ENCODE measurements at regions not wholly inside any gene's neighbourhood (a gene's known extent, or its start where the extent isn't known, plus 50 kb on each side); places are given as distances from the start of the nearest gene placed in this dataset.
"Not testable (repeated sequence)": the region's sequence is repeated elsewhere in the genome, so short reads cannot be mapped to it uniquely, and the experiment has no call there.

DNA sequence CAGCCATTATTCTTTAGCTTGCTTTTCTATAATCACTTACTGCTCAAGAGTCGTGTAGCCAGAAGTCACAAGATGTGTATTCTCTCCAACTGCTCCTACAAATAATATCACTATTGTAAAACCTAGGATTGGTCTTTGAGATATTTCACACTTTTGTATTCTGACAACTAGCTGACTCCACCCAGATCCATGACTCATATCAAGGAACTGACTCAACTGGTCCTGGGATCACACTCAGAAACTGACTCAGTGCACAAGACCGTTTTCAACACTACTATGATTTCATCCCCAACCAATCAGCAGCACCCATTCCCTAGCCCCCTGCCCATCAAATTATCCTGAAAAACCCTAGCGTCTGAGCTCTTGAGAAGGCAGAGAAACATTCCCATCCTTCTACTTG, 56.5 kb upstream of the ORC5 start:
- peak; percentile 48 for DNase-seq
- no peaks in the 10 kb centered on the region for H3K27me3 ChIP-seq (replicated peaks)
- H3K4me3 ChIP-seq (ENCODE audit: low read depth, low read length), result no peak overlapping the region
- no peak for TF ChIP-seq CTCF (IDR thresholded peaks at IDR 0.05; ENCODE audit: low read depth, low read length, missing control alignments)
- in situ Hi-C loops (cut with HindIII; ENCODE audit: low pct_ligation_motif_present, low sequenced_read_pairs), result no loop called here
- H3K36me3 ChIP-seq (replicated peaks), result no peaks in the 10 kb centered on the region
- H3K27ac ChIP-seq, result no peak overlapping the region

- Histone ChIP-seq H3K4me3 (ENCODE audit: low read depth, low read length) (no peak overlapping the region), H3K27me3 (replicated peaks) (no peaks in the 10 kb centered on the region), H3K36me3 (replicated peaks) (no peaks in the 10 kb centered on the region), H3K27ac (no peak overlapping the region)
- in situ Hi-C loops (cut with HindIII; ENCODE audit: low pct_ligation_motif_present, low sequenced_read_pairs), result no loop called here
- peak; percentile 47 for TF ChIP-seq CTCF (IDR thresholded peaks at IDR 0.05; ENCODE audit: low read depth, low read length, missing control alignments)
- DNase-seq, result peak; percentile 6
Measured at GRCh38 chr7:104267701-104268368, 60.0 kb upstream of the ORC5 start.

DNA sequence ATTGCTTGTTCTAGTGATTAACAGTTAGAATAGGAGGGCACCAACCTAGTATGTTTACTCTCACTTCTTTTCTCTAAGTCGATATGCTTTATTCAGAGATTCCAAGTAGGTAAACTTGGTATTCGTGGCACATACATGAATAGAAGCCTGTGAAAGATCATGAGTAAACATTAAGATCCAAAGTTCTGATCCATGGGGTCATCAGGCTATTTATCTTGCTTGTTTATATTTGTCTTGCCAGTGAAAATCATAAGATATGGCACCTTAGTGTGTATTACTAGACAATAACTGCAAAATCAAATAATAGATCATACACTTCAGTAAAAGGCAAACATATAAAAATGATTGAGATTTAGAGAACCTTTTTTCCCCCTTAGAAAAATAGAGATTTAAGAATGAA, 56.5 kb upstream of the LHFPL3 start:
- TF ChIP-seq CTCF (IDR thresholded peaks at IDR 0.05; ENCODE audit: low read depth, low read length, missing control alignments), result no peak
- Histone ChIP-seq H3K27ac (no peak overlapping the region), H3K27me3 (replicated peaks) (no peaks in the 10 kb centered on the region), H3K36me3 (replicated peaks) (no peaks in the 10 kb centered on the region), H3K4me3 (ENCODE audit: low read depth, low read length) (no peak overlapping the region)
- in situ Hi-C loops (cut with HindIII; ENCODE audit: low pct_ligation_motif_present, low sequenced_read_pairs), result no loop called here
- DNase-seq, result no peak

GRCh38 chr7:104272767-104273384, 55.5 kb upstream of the LHFPL3 start:
- peak; percentile 64 for TF ChIP-seq CTCF (IDR thresholded peaks at IDR 0.05; ENCODE audit: low read depth, low read length, missing control alignments)
- DNase-seq, result peak; percentile 38

DNA sequence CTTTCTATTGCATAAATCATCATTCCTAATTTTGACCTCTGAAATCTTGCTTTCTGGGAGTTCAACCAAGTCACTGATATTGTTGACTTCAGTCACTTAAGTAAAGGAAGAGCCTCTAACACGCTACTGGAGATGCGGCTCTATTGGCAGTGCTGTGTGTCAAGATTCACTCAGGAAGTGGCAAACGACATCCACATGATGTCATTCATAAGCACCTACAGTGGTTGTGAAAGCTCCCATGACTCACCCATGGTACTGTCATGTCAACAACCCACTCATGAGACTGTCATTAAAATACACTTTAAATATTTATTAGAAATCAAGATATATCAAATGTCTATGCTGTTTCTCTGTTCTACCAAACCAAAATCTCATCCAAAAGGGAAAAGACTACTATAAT, 52.5 kb upstream of the LHFPL3 start:
- no peaks in the 10 kb centered on the region for H3K27me3 ChIP-seq (replicated peaks)
- peak; percentile 12 for DNase-seq

More at GRCh38 chr7:104272767-104273384, 55.5 kb upstream of the LHFPL3 start:
- in situ Hi-C loops (cut with HindIII; ENCODE audit: low pct_ligation_motif_present, low sequenced_read_pairs), result no loop called here
- no peak overlapping the region for H3K4me3 ChIP-seq (ENCODE audit: low read depth, low read length)
- no peak overlapping the region for H3K27ac ChIP-seq
- H3K36me3 ChIP-seq (replicated peaks), result no peaks in the 10 kb centered on the region
- H3K27me3 ChIP-seq (replicated peaks), result no peaks in the 10 kb centered on the region

GRCh38 chr7:104276730-104277129, 51.7 kb upstream of the LHFPL3 start:
- in situ Hi-C loops (cut with HindIII; ENCODE audit: low pct_ligation_motif_present, low sequenced_read_pairs); DNase-seq; H3K4me3 ChIP-seq (ENCODE audit: low read depth, low read length); H3K27me3 ChIP-seq (replicated peaks); H3K27ac ChIP-seq; H3K36me3 ChIP-seq (replicated peaks): not testable (repeated sequence)

More for the DNA sequence above, 52.5 kb upstream of the LHFPL3 start:
- Histone ChIP-seq H3K4me3 (ENCODE audit: low read depth, low read length) (no peak overlapping the region), H3K27ac (no peak overlapping the region), H3K36me3 (replicated peaks) (no peaks in the 10 kb centered on the region)
- no peak for TF ChIP-seq CTCF (IDR thresholded peaks at IDR 0.05; ENCODE audit: low read depth, low read length, missing control alignments)
- in situ Hi-C loops (cut with HindIII; ENCODE audit: low pct_ligation_motif_present, low sequenced_read_pairs), result no loop called here
